PFSK-1 (cell line): ENCODE measurements at regions not wholly inside any gene's neighbourhood (a gene's known extent, or its start where the extent isn't known, plus 50 kb on each side); places are given as distances from the start of the nearest gene placed in this dataset.

ENCODE experiments used
- POLR2AphosphoS5 ChIP-seq: IDR thresholded peaks from 2 replicates; pipeline ENCODE4 v1.6.1; 2012; ENCODE audit warnings: low read depth, mild to moderate bottlenecking, control low read depth, low read length, moderate library complexity
- SIN3A ChIP-seq: IDR thresholded peaks from 2 replicates; pipeline ENCODE4 v1.6.1; 2012; ENCODE audit warnings: mild to moderate bottlenecking, low read length, moderate library complexity, borderline replicate concordance; ENCODE audit not compliant: insufficient read depth
- TAF1 ChIP-seq: IDR thresholded peaks from 2 replicates; pipeline ENCODE4 v1.6.1; 2012; ENCODE audit warnings: low read length, control low read depth, borderline replicate concordance; ENCODE audit not compliant: insufficient read depth
- TF ChIP-seq, protein P1 (sequence below), 2 experiments: IDR thresholded peaks; 2 replicates each; pipeline versions ENCODE4 v1.6.1 to v1.8.0; 2011 to 2012; ENCODE audit warnings: low read depth in 2 of 2, low read length in 2 of 2, control low read depth in 1 of 2, inconsistent platforms in 1 of 2, mild to moderate bottlenecking in 1 of 2, moderate library complexity in 1 of 2; ENCODE audit not compliant: insufficient read depth in 1 of 2

DNA sequence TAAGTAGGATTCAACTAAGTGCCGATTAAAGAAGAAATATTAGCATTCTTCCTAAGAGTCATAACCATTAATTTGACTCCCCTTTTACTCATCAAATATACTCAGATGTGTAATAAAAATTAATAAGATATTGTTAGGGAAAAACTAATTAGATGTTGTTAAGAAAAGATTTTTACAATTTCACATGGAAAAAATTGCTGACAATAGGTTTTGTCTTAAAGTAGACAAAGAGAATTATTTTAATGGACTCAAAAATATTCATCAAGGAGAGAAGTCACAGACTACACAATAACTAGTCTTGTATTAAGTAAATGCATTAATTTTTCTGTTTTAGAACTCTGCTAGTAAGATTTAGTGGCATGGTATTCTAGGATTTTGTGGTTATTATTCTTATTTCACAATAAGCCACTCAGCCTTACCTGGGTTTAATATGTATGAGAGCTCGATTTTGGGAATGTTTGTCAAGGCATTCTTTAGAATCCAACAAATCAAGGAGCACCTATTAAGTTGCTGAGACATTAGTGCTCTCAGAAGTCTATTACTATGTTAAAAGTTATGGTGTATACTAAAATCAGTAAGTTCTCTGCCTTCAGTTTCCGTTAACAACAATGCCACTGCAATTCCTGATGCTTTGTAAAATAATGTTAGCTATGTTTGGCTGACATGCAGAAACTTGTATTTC lies 110.2 kb upstream of the UGT8 start:
- TF ChIP-seq, protein P1, sequence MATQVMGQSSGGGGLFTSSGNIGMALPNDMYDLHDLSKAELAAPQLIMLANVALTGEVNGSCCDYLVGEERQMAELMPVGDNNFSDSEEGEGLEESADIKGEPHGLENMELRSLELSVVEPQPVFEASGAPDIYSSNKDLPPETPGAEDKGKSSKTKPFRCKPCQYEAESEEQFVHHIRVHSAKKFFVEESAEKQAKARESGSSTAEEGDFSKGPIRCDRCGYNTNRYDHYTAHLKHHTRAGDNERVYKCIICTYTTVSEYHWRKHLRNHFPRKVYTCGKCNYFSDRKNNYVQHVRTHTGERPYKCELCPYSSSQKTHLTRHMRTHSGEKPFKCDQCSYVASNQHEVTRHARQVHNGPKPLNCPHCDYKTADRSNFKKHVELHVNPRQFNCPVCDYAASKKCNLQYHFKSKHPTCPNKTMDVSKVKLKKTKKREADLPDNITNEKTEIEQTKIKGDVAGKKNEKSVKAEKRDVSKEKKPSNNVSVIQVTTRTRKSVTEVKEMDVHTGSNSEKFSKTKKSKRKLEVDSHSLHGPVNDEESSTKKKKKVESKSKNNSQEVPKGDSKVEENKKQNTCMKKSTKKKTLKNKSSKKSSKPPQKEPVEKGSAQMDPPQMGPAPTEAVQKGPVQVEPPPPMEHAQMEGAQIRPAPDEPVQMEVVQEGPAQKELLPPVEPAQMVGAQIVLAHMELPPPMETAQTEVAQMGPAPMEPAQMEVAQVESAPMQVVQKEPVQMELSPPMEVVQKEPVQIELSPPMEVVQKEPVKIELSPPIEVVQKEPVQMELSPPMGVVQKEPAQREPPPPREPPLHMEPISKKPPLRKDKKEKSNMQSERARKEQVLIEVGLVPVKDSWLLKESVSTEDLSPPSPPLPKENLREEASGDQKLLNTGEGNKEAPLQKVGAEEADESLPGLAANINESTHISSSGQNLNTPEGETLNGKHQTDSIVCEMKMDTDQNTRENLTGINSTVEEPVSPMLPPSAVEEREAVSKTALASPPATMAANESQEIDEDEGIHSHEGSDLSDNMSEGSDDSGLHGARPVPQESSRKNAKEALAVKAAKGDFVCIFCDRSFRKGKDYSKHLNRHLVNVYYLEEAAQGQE (IDR thresholded peaks at IDR 0.05; ENCODE audit: insufficient read depth in 1 of 2, low read depth in 2 of 2, low read length in 2 of 2) = no peak
- TF ChIP-seq TAF1 (no peak), SIN3A (no peak), POLR2AphosphoS5 (no peak)
